Kidney (tissue), 13 donors: ENCODE measurements at regions not wholly inside any gene's neighbourhood (a gene's known extent, or its start where the extent isn't known, plus 50 kb on each side); places are given as distances from the start of the nearest gene placed in this dataset.
A peak's percentile ranks its signal among the peaks of the same experiment; 100 is the strongest.

Experiments used
- DNase-seq, 5 donors: peaks; one replicate each; pipeline ENCODE4 v3.0.0-alpha.2; 2013 to 2020
- FAIRE-seq: peaks from 2 replicates; lab custom pipeline; 2012; peaks lifted over from hg19 to GRCh38; lab: Jason Lieb, UNC
- H3K27ac ChIP-seq, 2 donors: one replicate each; pipeline ENCODE4 v1.7.0; 2013; ENCODE audit warnings: low read depth in 2 of 2, low read length in 2 of 2, inconsistent platforms in 1 of 2
- H3K27me3 ChIP-seq: one replicate; pipeline ENCODE4 v1.7.1; 2013; ENCODE audit warnings: low read length, inconsistent platforms; ENCODE audit not compliant: control insufficient read depth, insufficient read depth
- H3K36me3 ChIP-seq, 3 donors: one replicate each; pipeline versions ENCODE4 v1.7.0 to v1.7.1; 2013; ENCODE audit warnings: low read length in 3 of 3, control low read depth in 1 of 3, inconsistent platforms in 1 of 3; ENCODE audit not compliant: insufficient read depth in 3 of 3, control insufficient read depth in 2 of 3
- H3K4me1 ChIP-seq, 3 donors: one replicate each; pipeline versions ENCODE4 v1.7.0 to v1.7.1; 2013; ENCODE audit warnings: low read length in 3 of 3, inconsistent platforms in 1 of 3, low read depth in 1 of 3; ENCODE audit not compliant: control insufficient read depth in 2 of 3, insufficient read depth in 2 of 3
- H3K4me3 ChIP-seq, 3 donors: one replicate each; pipeline versions ENCODE4 v1.7.0 to v1.8.1; 2013; ENCODE audit warnings: low read length in 3 of 3, control low read depth in 1 of 3, inconsistent platforms in 1 of 3
- H3K9ac ChIP-seq, 3 donors: one replicate each; pipeline versions ENCODE4 v1.7.0 to v1.7.1; 2013; ENCODE audit warnings: low read length in 3 of 3, control low read depth in 1 of 3, inconsistent platforms in 1 of 3
- H3K9me3 ChIP-seq, 3 donors: one replicate each; pipeline versions ENCODE4 v1.7.0 to v1.7.1; 2013; ENCODE audit warnings: low read length in 3 of 3, control low read depth in 1 of 3, inconsistent platforms in 1 of 3; ENCODE audit not compliant: control insufficient read depth in 2 of 3, insufficient read depth in 1 of 3
- intact Hi-C: fragments of 100-400 bp; cut with DNase I; formaldehyde crosslinking; loops from one replicate; pipeline ENCODE4 v1.11.1; 2022
- TF ChIP-seq, protein P1 (sequence below): IDR thresholded peaks from 3 replicates; pipeline ENCODE4 v1.5.1; 2012; ENCODE audit warnings: mild to moderate bottlenecking, moderate library complexity, borderline replicate concordance; ENCODE audit not compliant: insufficient read depth; ENCODE audit errors: extremely low read depth
- donor health status: control.
- donor health status: control.
- donor health status: control.
- donor health status: control.
- donor health status: control.
- donor health status: DM: yes; HTN: yes; CAD: no.
- donor health status: Normal renal cell carcinoma (clear cell type).

GRCh38 chr6:71082033-71082650 lies 125.3 kb upstream of the B3GAT2 start:
- Histone ChIP-seq H3K4me1 (no peaks in the 10 kb centered on the region), H3K9me3 (peaks cover 0 to 9% (median 0%) of the 10 kb centered on the region in 3 donors), H3K27me3 (no peaks in the 10 kb centered on the region), H3K4me3 (peak overlapping the region in 2 of 3 donors; percentile 42 to 58), H3K27ac (no peak overlapping the region), H3K36me3 (no peaks in the 10 kb centered on the region), H3K9ac (no peak overlapping the region)
- intact Hi-C loops = no loop called here
- TF ChIP-seq, protein P1, sequence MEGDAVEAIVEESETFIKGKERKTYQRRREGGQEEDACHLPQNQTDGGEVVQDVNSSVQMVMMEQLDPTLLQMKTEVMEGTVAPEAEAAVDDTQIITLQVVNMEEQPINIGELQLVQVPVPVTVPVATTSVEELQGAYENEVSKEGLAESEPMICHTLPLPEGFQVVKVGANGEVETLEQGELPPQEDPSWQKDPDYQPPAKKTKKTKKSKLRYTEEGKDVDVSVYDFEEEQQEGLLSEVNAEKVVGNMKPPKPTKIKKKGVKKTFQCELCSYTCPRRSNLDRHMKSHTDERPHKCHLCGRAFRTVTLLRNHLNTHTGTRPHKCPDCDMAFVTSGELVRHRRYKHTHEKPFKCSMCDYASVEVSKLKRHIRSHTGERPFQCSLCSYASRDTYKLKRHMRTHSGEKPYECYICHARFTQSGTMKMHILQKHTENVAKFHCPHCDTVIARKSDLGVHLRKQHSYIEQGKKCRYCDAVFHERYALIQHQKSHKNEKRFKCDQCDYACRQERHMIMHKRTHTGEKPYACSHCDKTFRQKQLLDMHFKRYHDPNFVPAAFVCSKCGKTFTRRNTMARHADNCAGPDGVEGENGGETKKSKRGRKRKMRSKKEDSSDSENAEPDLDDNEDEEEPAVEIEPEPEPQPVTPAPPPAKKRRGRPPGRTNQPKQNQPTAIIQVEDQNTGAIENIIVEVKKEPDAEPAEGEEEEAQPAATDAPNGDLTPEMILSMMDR = no peak
- DNase-seq (peak in 1 of 5 donors; percentile 50), FAIRE-seq (no peak)

- FAIRE-seq = no peak
- Histone ChIP-seq H3K4me1 (no peaks in the 10 kb centered on the region), H3K4me3 (no peak overlapping the region), H3K27me3 (no peaks in the 10 kb centered on the region), H3K9me3 (no peaks in the 10 kb centered on the region), H3K27ac (no peak overlapping the region), H3K9ac (no peak overlapping the region), H3K36me3 (no peaks in the 10 kb centered on the region)
- no peak for DNase-seq
- intact Hi-C loops = no loop called here
- TF ChIP-seq, protein P1 = no peak
These were observed 126.5 kb upstream of the B3GAT2 start for GRCh38 chr6:71083308-71083820.

- Histone ChIP-seq H3K27ac (no peak overlapping the region), H3K27me3 (no peaks in the 10 kb centered on the region), H3K4me1 (no peaks in the 10 kb centered on the region), H3K9me3 (no peaks in the 10 kb centered on the region), H3K9ac (no peak overlapping the region), H3K36me3 (no peaks in the 10 kb centered on the region), H3K4me3 (no peak overlapping the region)
- intact Hi-C loops = no loop called here
- FAIRE-seq = no peak
- DNase-seq = no peak
- TF ChIP-seq, protein P1 = no peak
These were observed 131.3 kb upstream of the B3GAT2 start for GRCh38 chr6:71088166-71088565.
